ENCODE measurements at regions not wholly inside any gene's neighbourhood (a gene's known extent, or its start where the extent isn't known, plus 50 kb on each side); places are given as distances from the start of the nearest gene placed in this dataset.

- Histone ChIP-seq H3K4ac (ENCODE audit: low read depth, low read length) (no peak overlapping the region), H2AK5ac (ENCODE audit: low read length) (no peak overlapping the region), H3K36me3 (ENCODE audit: control insufficient read depth in 1 of 2, insufficient read depth in 2 of 2, low read length in 2 of 2) (no peaks in the 10 kb centered on the region), H4K91ac (ENCODE audit: low read depth, low read length) (no peak overlapping the region), H3K18ac (ENCODE audit: low read length) (no peak overlapping the region), H3K79me2 (ENCODE audit: control insufficient read depth, insufficient read depth, low read length, poor library complexity) (no peaks in the 10 kb centered on the region), H4K12ac (ENCODE audit: low read depth, low read length) (no peak overlapping the region), H3K9me3 (ENCODE audit: insufficient read depth, low read depth, low read length) (no peaks in the 10 kb centered on the region), H3K4me3 (ENCODE audit: low read depth, low read length) (no peak overlapping the region), H3K14ac (ENCODE audit: low read length) (no peak overlapping the region), H3K27me3 (ENCODE audit: insufficient read depth, low read length) (no peaks in the 10 kb centered on the region), H2BK120ac (ENCODE audit: insufficient read depth, low read length, poor library complexity) (no peak overlapping the region), H3K9ac (ENCODE audit: low read length) (no peak overlapping the region), H3K23ac (ENCODE audit: low read length) (no peak overlapping the region), H3K4me1 (ENCODE audit: control insufficient read depth in 1 of 2, insufficient read depth in 2 of 2, low read length in 2 of 2) (no peaks in the 10 kb centered on the region), H2AFZ (ENCODE audit: insufficient read depth, low read length, poor library complexity) (no peak overlapping the region), H2BK12ac (ENCODE audit: low read length) (no peak overlapping the region), H3K4me2 (ENCODE audit: low read length) (no peak overlapping the region), H4K8ac (ENCODE audit: low read depth, low read length) (no peak overlapping the region), H2BK5ac (ENCODE audit: low read depth, low read length, poor library complexity) (no peak overlapping the region), H3K79me1 (ENCODE audit: low read length) (no peaks in the 10 kb centered on the region), H3K27ac (ENCODE audit: low read depth, low read length) (no peak overlapping the region)
- WGBS (ENCODE audit: extremely low coverage, insufficient coverage, insufficient read length) = no CpG with 5 or more reads among the region's 2 CpGs
- DNase-seq = no peak
Observed at GRCh38 chr7:104048055-104048454, 58.6 kb upstream of the RELN start.

GRCh38 chr7:104045183-104045582 is 55.7 kb upstream of the RELN start:
- Histone ChIP-seq H2AFZ (ENCODE audit: insufficient read depth, low read length, poor library complexity) (no peak overlapping the region), H3K4me2 (ENCODE audit: low read length) (no peak overlapping the region), H2BK5ac (ENCODE audit: low read depth, low read length, poor library complexity) (no peak overlapping the region), H3K27me3 (ENCODE audit: insufficient read depth, low read length) (no peaks in the 10 kb centered on the region), H3K36me3 (ENCODE audit: control insufficient read depth in 1 of 2, insufficient read depth in 2 of 2, low read length in 2 of 2) (no peaks in the 10 kb centered on the region), H3K9me3 (ENCODE audit: insufficient read depth, low read depth, low read length) (no peaks in the 10 kb centered on the region), H3K4ac (ENCODE audit: low read depth, low read length) (no peak overlapping the region), H3K4me3 (ENCODE audit: low read depth, low read length) (no peak overlapping the region), H4K12ac (ENCODE audit: low read depth, low read length) (no peak overlapping the region), H3K4me1 (ENCODE audit: control insufficient read depth in 1 of 2, insufficient read depth in 2 of 2, low read length in 2 of 2) (peaks cover 0 to 2% of the 10 kb centered on the region in 2 experiments), H2BK12ac (ENCODE audit: low read length) (no peak overlapping the region), H3K79me1 (ENCODE audit: low read length) (peaks cover 3% of the 10 kb centered on the region), H4K91ac (ENCODE audit: low read depth, low read length) (no peak overlapping the region), H2BK120ac (ENCODE audit: insufficient read depth, low read length, poor library complexity) (no peak overlapping the region), H3K9ac (ENCODE audit: low read length) (no peak overlapping the region), H3K27ac (ENCODE audit: low read depth, low read length) (no peak overlapping the region), H3K79me2 (ENCODE audit: control insufficient read depth, insufficient read depth, low read length, poor library complexity) (no peaks in the 10 kb centered on the region), H3K14ac (ENCODE audit: low read length) (no peak overlapping the region), H3K23ac (ENCODE audit: low read length) (no peak overlapping the region), H3K18ac (ENCODE audit: low read length) (no peak overlapping the region), H4K8ac (ENCODE audit: low read depth, low read length) (no peak overlapping the region), H2AK5ac (ENCODE audit: low read length) (no peak overlapping the region)
- no CpG with 5 or more reads among the region's 3 CpGs for WGBS (ENCODE audit: extremely low coverage, insufficient coverage, insufficient read length)
- no peak for DNase-seq

DNA sequence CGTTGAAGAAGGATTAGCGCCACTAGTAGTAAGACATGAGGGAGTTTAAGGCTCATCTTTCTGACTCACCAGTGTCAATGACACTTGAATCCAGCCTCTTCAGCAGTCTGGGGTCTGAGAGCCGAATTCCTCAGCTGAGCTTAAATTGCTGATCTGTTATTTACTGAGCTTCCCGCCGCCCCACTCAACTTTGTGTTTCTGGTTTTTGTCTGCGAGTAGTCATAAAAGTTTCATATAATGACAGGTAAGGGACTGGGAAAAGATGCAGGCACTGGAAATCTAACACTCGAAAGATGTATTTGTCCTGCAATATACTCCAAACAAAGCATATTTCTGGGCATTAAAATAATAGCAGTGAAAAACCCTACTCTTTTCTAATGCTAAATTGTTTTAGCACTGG is 51.2 kb upstream of the RELN start:
- Histone ChIP-seq H2AFZ (ENCODE audit: insufficient read depth, low read length, poor library complexity) (no peak overlapping the region), H2BK5ac (ENCODE audit: low read depth, low read length, poor library complexity) (no peak overlapping the region), H3K14ac (ENCODE audit: low read length) (no peak overlapping the region), H3K27ac (ENCODE audit: low read depth, low read length) (peak overlapping the region; percentile 26), H3K36me3 (ENCODE audit: control insufficient read depth in 1 of 2, insufficient read depth in 2 of 2, low read length in 2 of 2) (no peaks in the 10 kb centered on the region), H3K79me2 (ENCODE audit: control insufficient read depth, insufficient read depth, low read length, poor library complexity) (no peaks in the 10 kb centered on the region), H3K4me3 (ENCODE audit: low read depth, low read length) (no peak overlapping the region), H3K4ac (ENCODE audit: low read depth, low read length) (no peak overlapping the region), H4K91ac (ENCODE audit: low read depth, low read length) (no peak overlapping the region), H3K27me3 (ENCODE audit: insufficient read depth, low read length) (no peaks in the 10 kb centered on the region), H3K9ac (ENCODE audit: low read length) (no peak overlapping the region), H3K23ac (ENCODE audit: low read length) (no peak overlapping the region), H2BK120ac (ENCODE audit: insufficient read depth, low read length, poor library complexity) (no peak overlapping the region), H3K79me1 (ENCODE audit: low read length) (peaks cover 6% of the 10 kb centered on the region), H2BK12ac (ENCODE audit: low read length) (no peak overlapping the region), H3K4me1 (ENCODE audit: control insufficient read depth in 1 of 2, insufficient read depth in 2 of 2, low read length in 2 of 2) (peaks cover 0 to 5% of the 10 kb centered on the region in 2 experiments), H3K9me3 (ENCODE audit: insufficient read depth, low read depth, low read length) (no peaks in the 10 kb centered on the region), H4K8ac (ENCODE audit: low read depth, low read length) (no peak overlapping the region), H2AK5ac (ENCODE audit: low read length) (no peak overlapping the region), H4K12ac (ENCODE audit: low read depth, low read length) (no peak overlapping the region), H3K18ac (ENCODE audit: low read length) (no peak overlapping the region), H3K4me2 (ENCODE audit: low read length) (no peak overlapping the region)
- no peak for DNase-seq
- WGBS (ENCODE audit: extremely low coverage, insufficient coverage, insufficient read length) = no CpG with 5 or more reads among the region's 7 CpGs

DNA sequence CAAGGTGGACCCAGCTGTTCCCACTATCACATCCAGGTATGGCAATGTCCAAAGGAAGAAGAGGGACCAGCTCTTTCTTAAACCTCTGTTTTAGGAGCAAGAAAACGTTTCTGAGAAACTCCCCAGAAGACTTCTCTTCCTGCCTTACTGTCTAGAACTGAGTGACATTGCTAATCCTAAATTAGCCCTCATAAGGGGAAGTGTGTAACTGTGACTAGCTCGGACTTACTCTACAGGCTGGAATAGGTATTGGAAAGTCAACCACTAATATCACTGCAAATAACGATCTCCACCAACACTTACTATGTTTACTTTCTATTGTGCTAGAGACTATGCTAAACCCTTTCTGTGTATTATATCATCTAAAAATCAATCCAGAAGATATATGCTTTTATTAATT is 49.9 kb upstream of the RELN start:
- no peaks in the 10 kb centered on the region for H3K27me3 ChIP-seq (ENCODE audit: insufficient read depth, low read length)
- H2BK5ac ChIP-seq (ENCODE audit: low read depth, low read length, poor library complexity) = peak overlapping the region; percentile 21
- H2AK5ac ChIP-seq (ENCODE audit: low read length) = peak overlapping the region; percentile 39
- no peak overlapping the region for H3K9ac ChIP-seq (ENCODE audit: low read length)
- no peak overlapping the region for H3K23ac ChIP-seq (ENCODE audit: low read length)
- H3K36me3 ChIP-seq (ENCODE audit: control insufficient read depth in 1 of 2, insufficient read depth in 2 of 2, low read length in 2 of 2) = no peaks in the 10 kb centered on the region
- peaks cover 0 to 5% of the 10 kb centered on the region in 2 experiments for H3K4me1 ChIP-seq (ENCODE audit: control insufficient read depth in 1 of 2, insufficient read depth in 2 of 2, low read length in 2 of 2)
- no peaks in the 10 kb centered on the region for H3K79me2 ChIP-seq (ENCODE audit: control insufficient read depth, insufficient read depth, low read length, poor library complexity)
- H3K9me3 ChIP-seq (ENCODE audit: insufficient read depth, low read depth, low read length) = no peaks in the 10 kb centered on the region
- peak overlapping the region; percentile 64 for H3K14ac ChIP-seq (ENCODE audit: low read length)
- no peak for DNase-seq
- H3K4me2 ChIP-seq (ENCODE audit: low read length) = no peak overlapping the region
- H3K18ac ChIP-seq (ENCODE audit: low read length) = no peak overlapping the region
- H4K8ac ChIP-seq (ENCODE audit: low read depth, low read length) = no peak overlapping the region
- no CpG with 5 or more reads among the region's 3 CpGs for WGBS (ENCODE audit: extremely low coverage, insufficient coverage, insufficient read length)
- H2BK120ac ChIP-seq (ENCODE audit: insufficient read depth, low read length, poor library complexity) = peak overlapping the region; percentile 64
- H4K12ac ChIP-seq (ENCODE audit: low read depth, low read length) = no peak overlapping the region
- no peak overlapping the region for H3K4me3 ChIP-seq (ENCODE audit: low read depth, low read length)
- peak overlapping the region; percentile 81 for H4K91ac ChIP-seq (ENCODE audit: low read depth, low read length)
- peak overlapping the region; percentile 4 for H3K4ac ChIP-seq (ENCODE audit: low read depth, low read length)
- H3K79me1 ChIP-seq (ENCODE audit: low read length) = peaks cover 6% of the 10 kb centered on the region
- no peak overlapping the region for H2AFZ ChIP-seq (ENCODE audit: insufficient read depth, low read length, poor library complexity)
- H2BK12ac ChIP-seq (ENCODE audit: low read length) = peak overlapping the region; percentile 89
- no peak overlapping the region for H3K27ac ChIP-seq (ENCODE audit: low read depth, low read length)
